ENCODE measurements at regions not wholly inside any gene's neighbourhood (a gene's known extent, or its start where the extent isn't known, plus 50 kb on each side); places are given as distances from the start of the nearest gene placed in this dataset.

- H3K27me3 ChIP-seq, result no peaks in the 10 kb centered on the region
- H3K9me3 ChIP-seq (ENCODE audit: low read depth), result no peaks in the 10 kb centered on the region
- H3K79me2 ChIP-seq (ENCODE audit: low read depth), result no peaks in the 10 kb centered on the region
- no peak overlapping the region for H3K27ac ChIP-seq
- peaks cover 6% of the 10 kb centered on the region for H3K4me1 Mint-ChIP-seq
- H3K9ac ChIP-seq, result no peak overlapping the region
- no peak overlapping the region for H3K4me2 ChIP-seq
- H3K4me3 Mint-ChIP-seq, result no peak overlapping the region
- no peaks in the 10 kb centered on the region for H4K20me1 ChIP-seq (ENCODE audit: low read depth)
- H3K36me3 Mint-ChIP-seq, result no peaks in the 10 kb centered on the region
- H3K4me3 ChIP-seq, result no peak overlapping the region
- H3K36me3 ChIP-seq, result no peaks in the 10 kb centered on the region
- no peak for DNase-seq (ENCODE audit: low spot score)
- no peaks in the 10 kb centered on the region for H3K4me1 ChIP-seq
- TF ChIP-seq EZH2 (IDR thresholded peaks at IDR 0.05) (no peak), EZH2phosphoT487 (IDR thresholded peaks at IDR 0.05) (no peak), CTCF (IDR thresholded peaks at IDR 0.05) (no peak)
- no peaks in the 10 kb centered on the region for H3F3A ChIP-seq (ENCODE audit: low read depth)
- H2AFZ ChIP-seq (replicated peaks), result no peak overlapping the region
- no peaks in the 10 kb centered on the region for H3K9me3 Mint-ChIP-seq
- peaks cover 2% of the 10 kb centered on the region for H3K27me3 Mint-ChIP-seq (ENCODE audit: insufficient read depth, low read depth)
- H3K27ac Mint-ChIP-seq, result no peak overlapping the region
These were observed 256.0 kb downstream of the PMP22 start for GRCh38 chr17:15009087-15009486.

GRCh38 chr17:15007147-15007553 lies 258.0 kb downstream of the PMP22 start:
- Histone ChIP-seq H3K9ac (no peak overlapping the region), H3K27ac (no peak overlapping the region), H2AFZ (replicated peaks) (no peak overlapping the region), H3K4me3 (no peak overlapping the region), H3K79me2 (ENCODE audit: low read depth) (no peaks in the 10 kb centered on the region), H3F3A (ENCODE audit: low read depth) (no peaks in the 10 kb centered on the region), H3K4me2 (no peak overlapping the region), H4K20me1 (ENCODE audit: low read depth) (no peaks in the 10 kb centered on the region), H3K36me3 (no peaks in the 10 kb centered on the region), H3K9me3 (ENCODE audit: low read depth) (no peaks in the 10 kb centered on the region), H3K27me3 (no peaks in the 10 kb centered on the region), H3K4me1 (no peaks in the 10 kb centered on the region)
- peaks cover 6% of the 10 kb centered on the region for H3K4me1 Mint-ChIP-seq
- no peak overlapping the region for H3K4me3 Mint-ChIP-seq
- H3K27me3 Mint-ChIP-seq (ENCODE audit: insufficient read depth, low read depth), result peaks cover 2% of the 10 kb centered on the region
- no peak for TF ChIP-seq CTCF (IDR thresholded peaks at IDR 0.05)
- no peak for TF ChIP-seq EZH2 (IDR thresholded peaks at IDR 0.05)
- TF ChIP-seq EZH2phosphoT487 (IDR thresholded peaks at IDR 0.05), result no peak
- H3K27ac Mint-ChIP-seq, result no peak overlapping the region
- DNase-seq (ENCODE audit: low spot score), result no peak
- no peaks in the 10 kb centered on the region for H3K9me3 Mint-ChIP-seq
- H3K36me3 Mint-ChIP-seq, result no peaks in the 10 kb centered on the region

- Histone ChIP-seq H4K20me1 (ENCODE audit: low read depth) (no peaks in the 10 kb centered on the region), H3K9ac (no peak overlapping the region), H3K4me2 (no peak overlapping the region), H3K79me2 (ENCODE audit: low read depth) (no peaks in the 10 kb centered on the region), H2AFZ (replicated peaks) (no peak overlapping the region), H3K9me3 (ENCODE audit: low read depth) (no peaks in the 10 kb centered on the region), H3K27me3 (no peaks in the 10 kb centered on the region), H3K4me3 (no peak overlapping the region), H3K36me3 (no peaks in the 10 kb centered on the region), H3K27ac (no peak overlapping the region), H3F3A (ENCODE audit: low read depth) (no peaks in the 10 kb centered on the region), H3K4me1 (no peaks in the 10 kb centered on the region)
- Mint-ChIP-seq H3K9me3 (no peaks in the 10 kb centered on the region), H3K27me3 (ENCODE audit: insufficient read depth, low read depth) (peaks cover 2% of the 10 kb centered on the region), H3K27ac (no peak overlapping the region), H3K4me3 (no peak overlapping the region), H3K36me3 (no peaks in the 10 kb centered on the region), H3K4me1 (peaks cover 6% of the 10 kb centered on the region)
- no peak for TF ChIP-seq EZH2phosphoT487 (IDR thresholded peaks at IDR 0.05)
- no peak for TF ChIP-seq CTCF (IDR thresholded peaks at IDR 0.05)
- no peak for TF ChIP-seq EZH2 (IDR thresholded peaks at IDR 0.05)
- DNase-seq (ENCODE audit: low spot score), result no peak
These were observed 258.6 kb downstream of the PMP22 start for GRCh38 chr17:15006421-15007128.
